Astrocyte (in vitro differentiated cells and primary cell): ENCODE measurements at regions not wholly inside any gene's neighbourhood (a gene's known extent, or its start where the extent isn't known, plus 50 kb on each side); places are given as distances from the start of the nearest gene placed in this dataset.
A peak's percentile ranks its signal among the peaks of the same experiment; 100 is the strongest.

Experiments
- DNase-seq: peaks from one replicate; pipeline ENCODE4 v3.0.0-alpha.2; 2010; ENCODE audit warnings: low read depth
- FAIRE-seq: peaks from 2 replicates; lab custom pipeline; 2011; peaks lifted over from hg19 to GRCh38; lab: Jason Lieb, UNC
- H2AFZ ChIP-seq: 2 replicates; pipeline ENCODE4 v1.6.0; 2012; ENCODE audit warnings: low read depth, low read length, inconsistent platforms
- H3K27ac ChIP-seq: 2 replicates; pipeline ENCODE4 v1.5.1; 2011; ENCODE audit warnings: low read depth, low read length, inconsistent platforms
- H3K27me3 ChIP-seq: 2 replicates; pipeline ENCODE4 v1.6.0; 2011; ENCODE audit warnings: low read length, inconsistent platforms; ENCODE audit not compliant: insufficient read depth
- H3K36me3 ChIP-seq: 2 replicates; pipeline ENCODE4 v1.5.1; 2011; ENCODE audit warnings: low read length, inconsistent platforms; ENCODE audit not compliant: insufficient read depth
- H3K4me1 ChIP-seq: 2 replicates; pipeline ENCODE4 v1.5.1; 2011; ENCODE audit warnings: low read length, inconsistent platforms; ENCODE audit not compliant: insufficient read depth
- H3K4me2 ChIP-seq: 2 replicates; pipeline ENCODE4 v1.6.0; 2012; ENCODE audit warnings: low read length, inconsistent platforms
- H3K4me3 ChIP-seq: 2 replicates; pipeline ENCODE4 v1.5.1; 2011; ENCODE audit warnings: low read depth, mild to moderate bottlenecking, low read length, inconsistent platforms; ENCODE audit not compliant: insufficient read depth
- H3K79me2 ChIP-seq: 2 replicates; pipeline ENCODE4 v1.6.0; 2012; ENCODE audit warnings: mild to moderate bottlenecking, low read length, inconsistent platforms; ENCODE audit not compliant: insufficient read depth
- H3K9ac ChIP-seq: 2 replicates; pipeline ENCODE4 v1.6.0; 2012; ENCODE audit warnings: mild to moderate bottlenecking, low read length, inconsistent platforms
- H3K9me3 ChIP-seq: 2 replicates; pipeline ENCODE4 v1.5.1; 2012; ENCODE audit warnings: low read depth, mild to moderate bottlenecking, low read length, inconsistent platforms; ENCODE audit not compliant: insufficient read depth
- H4K20me1 ChIP-seq: 2 replicates; pipeline ENCODE4 v1.6.0; 2012; ENCODE audit warnings: low read length, inconsistent platforms; ENCODE audit not compliant: insufficient read depth
- H3K27ac Mint-ChIP-seq: one replicate; pipeline ENCODE4 v1.8.0; 2021; ENCODE audit warnings: mild to moderate bottlenecking, mixed read lengths; ENCODE audit not compliant: unreplicated experiment
- H3K27me3 Mint-ChIP-seq: one replicate; pipeline ENCODE4 v1.8.0; 2021; ENCODE audit warnings: low read depth, mixed read lengths; ENCODE audit not compliant: unreplicated experiment
- H3K36me3 Mint-ChIP-seq: one replicate; pipeline ENCODE4 v1.8.0; 2021; ENCODE audit warnings: low read depth, mixed read lengths; ENCODE audit not compliant: unreplicated experiment
- H3K4me1 Mint-ChIP-seq: one replicate; pipeline ENCODE4 v1.8.0; 2021; ENCODE audit warnings: low read depth, mixed read lengths; ENCODE audit not compliant: unreplicated experiment
- H3K4me3 Mint-ChIP-seq: one replicate; pipeline ENCODE4 v1.8.0; 2021; ENCODE audit warnings: mild to moderate bottlenecking, moderate library complexity, mixed read lengths; ENCODE audit not compliant: unreplicated experiment
- H3K9me3 Mint-ChIP-seq: one replicate; pipeline ENCODE4 v1.8.0; 2021; ENCODE audit warnings: mild to moderate bottlenecking, mixed read lengths; ENCODE audit not compliant: unreplicated experiment
- EZH2 ChIP-seq: IDR thresholded peaks from 2 replicates; pipeline ENCODE4 v1.6.1; 2012; ENCODE audit warnings: mild to moderate bottlenecking, low read length, inconsistent platforms; ENCODE audit not compliant: insufficient read depth
- TF ChIP-seq, protein P1 (sequence below): IDR thresholded peaks from 2 replicates; pipeline ENCODE4 v1.5.1; 2011; ENCODE audit warnings: low read depth, mild to moderate bottlenecking, inconsistent platforms, low read length, moderate library complexity; ENCODE audit not compliant: insufficient read depth

DNA sequence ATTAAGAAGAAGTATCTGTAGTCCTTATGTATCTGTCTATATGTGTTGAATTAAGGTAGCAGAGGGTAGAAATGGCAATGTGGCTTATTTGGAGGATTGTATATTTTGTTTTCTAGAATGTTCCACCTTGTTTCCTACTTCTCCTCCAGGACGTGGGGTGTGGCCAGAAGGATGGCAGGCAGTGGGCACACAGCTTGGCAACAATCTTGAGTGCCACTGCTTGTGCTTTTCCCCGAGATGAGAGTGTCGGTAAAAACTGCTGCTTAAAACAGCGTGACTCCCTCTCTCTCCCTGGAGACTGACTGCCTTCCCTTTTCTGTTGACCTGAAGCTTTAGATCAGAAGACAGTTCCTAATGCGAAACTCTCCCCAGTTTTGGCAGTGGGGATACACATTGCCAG, 61.2 kb downstream of the FAT3 start:
- Histone ChIP-seq H3K36me3 (no peaks in the 10 kb centered on the region), H2AFZ (no peak overlapping the region), H4K20me1 (no peaks in the 10 kb centered on the region), H3K4me3 (no peak overlapping the region), H3K4me2 (no peak overlapping the region), H3K9ac (no peak overlapping the region), H3K27me3 (no peaks in the 10 kb centered on the region), H3K79me2 (no peaks in the 10 kb centered on the region), H3K27ac (no peak overlapping the region), H3K9me3 (no peaks in the 10 kb centered on the region), H3K4me1 (no peaks in the 10 kb centered on the region)
- no peak for DNase-seq
- Mint-ChIP-seq H3K4me3 (no peak overlapping the region), H3K36me3 (peaks cover 4% of the 10 kb centered on the region), H3K27ac (no peak overlapping the region), H3K4me1 (peaks cover 6% of the 10 kb centered on the region), H3K27me3 (no peaks in the 10 kb centered on the region), H3K9me3 (no peaks in the 10 kb centered on the region)
- no peak for FAIRE-seq
- no peak for TF ChIP-seq EZH2
- TF ChIP-seq, protein P1, sequence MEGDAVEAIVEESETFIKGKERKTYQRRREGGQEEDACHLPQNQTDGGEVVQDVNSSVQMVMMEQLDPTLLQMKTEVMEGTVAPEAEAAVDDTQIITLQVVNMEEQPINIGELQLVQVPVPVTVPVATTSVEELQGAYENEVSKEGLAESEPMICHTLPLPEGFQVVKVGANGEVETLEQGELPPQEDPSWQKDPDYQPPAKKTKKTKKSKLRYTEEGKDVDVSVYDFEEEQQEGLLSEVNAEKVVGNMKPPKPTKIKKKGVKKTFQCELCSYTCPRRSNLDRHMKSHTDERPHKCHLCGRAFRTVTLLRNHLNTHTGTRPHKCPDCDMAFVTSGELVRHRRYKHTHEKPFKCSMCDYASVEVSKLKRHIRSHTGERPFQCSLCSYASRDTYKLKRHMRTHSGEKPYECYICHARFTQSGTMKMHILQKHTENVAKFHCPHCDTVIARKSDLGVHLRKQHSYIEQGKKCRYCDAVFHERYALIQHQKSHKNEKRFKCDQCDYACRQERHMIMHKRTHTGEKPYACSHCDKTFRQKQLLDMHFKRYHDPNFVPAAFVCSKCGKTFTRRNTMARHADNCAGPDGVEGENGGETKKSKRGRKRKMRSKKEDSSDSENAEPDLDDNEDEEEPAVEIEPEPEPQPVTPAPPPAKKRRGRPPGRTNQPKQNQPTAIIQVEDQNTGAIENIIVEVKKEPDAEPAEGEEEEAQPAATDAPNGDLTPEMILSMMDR: no peak

DNA sequence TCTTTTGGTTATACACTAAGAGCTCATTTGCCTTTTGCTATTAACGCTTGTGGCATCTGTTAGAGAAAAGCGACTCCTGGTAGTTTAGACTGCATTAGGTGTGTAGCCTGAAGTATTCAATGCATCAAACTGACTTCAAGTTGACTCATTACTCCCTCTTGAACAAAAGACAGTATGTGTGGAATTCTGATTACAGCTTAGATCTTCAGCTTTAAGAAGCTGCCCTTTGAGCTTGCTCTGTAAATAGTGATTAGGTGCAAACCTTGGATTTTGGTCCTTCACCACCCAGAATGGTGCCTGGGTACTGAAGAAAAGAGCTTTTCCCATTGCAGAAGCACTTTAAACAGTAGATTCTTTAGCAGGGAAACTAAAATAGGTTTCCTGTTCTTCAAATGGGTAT, 62.1 kb downstream of the FAT3 start:
- Histone ChIP-seq H3K36me3 (no peaks in the 10 kb centered on the region), H2AFZ (no peak overlapping the region), H3K27me3 (no peaks in the 10 kb centered on the region), H3K27ac (no peak overlapping the region), H3K4me2 (no peak overlapping the region), H3K4me1 (no peaks in the 10 kb centered on the region), H3K4me3 (no peak overlapping the region), H4K20me1 (no peaks in the 10 kb centered on the region), H3K9me3 (no peaks in the 10 kb centered on the region), H3K79me2 (no peaks in the 10 kb centered on the region), H3K9ac (no peak overlapping the region)
- peaks cover 4% of the 10 kb centered on the region for H3K36me3 Mint-ChIP-seq
- TF ChIP-seq, protein P1: no peak
- no peak for TF ChIP-seq EZH2
- H3K4me1 Mint-ChIP-seq: peaks cover 6% of the 10 kb centered on the region
- H3K27ac Mint-ChIP-seq: no peak overlapping the region
- H3K4me3 Mint-ChIP-seq: no peak overlapping the region
- H3K9me3 Mint-ChIP-seq: no peaks in the 10 kb centered on the region
- H3K27me3 Mint-ChIP-seq: no peaks in the 10 kb centered on the region
- DNase-seq: no peak
- FAIRE-seq: no peak

DNA sequence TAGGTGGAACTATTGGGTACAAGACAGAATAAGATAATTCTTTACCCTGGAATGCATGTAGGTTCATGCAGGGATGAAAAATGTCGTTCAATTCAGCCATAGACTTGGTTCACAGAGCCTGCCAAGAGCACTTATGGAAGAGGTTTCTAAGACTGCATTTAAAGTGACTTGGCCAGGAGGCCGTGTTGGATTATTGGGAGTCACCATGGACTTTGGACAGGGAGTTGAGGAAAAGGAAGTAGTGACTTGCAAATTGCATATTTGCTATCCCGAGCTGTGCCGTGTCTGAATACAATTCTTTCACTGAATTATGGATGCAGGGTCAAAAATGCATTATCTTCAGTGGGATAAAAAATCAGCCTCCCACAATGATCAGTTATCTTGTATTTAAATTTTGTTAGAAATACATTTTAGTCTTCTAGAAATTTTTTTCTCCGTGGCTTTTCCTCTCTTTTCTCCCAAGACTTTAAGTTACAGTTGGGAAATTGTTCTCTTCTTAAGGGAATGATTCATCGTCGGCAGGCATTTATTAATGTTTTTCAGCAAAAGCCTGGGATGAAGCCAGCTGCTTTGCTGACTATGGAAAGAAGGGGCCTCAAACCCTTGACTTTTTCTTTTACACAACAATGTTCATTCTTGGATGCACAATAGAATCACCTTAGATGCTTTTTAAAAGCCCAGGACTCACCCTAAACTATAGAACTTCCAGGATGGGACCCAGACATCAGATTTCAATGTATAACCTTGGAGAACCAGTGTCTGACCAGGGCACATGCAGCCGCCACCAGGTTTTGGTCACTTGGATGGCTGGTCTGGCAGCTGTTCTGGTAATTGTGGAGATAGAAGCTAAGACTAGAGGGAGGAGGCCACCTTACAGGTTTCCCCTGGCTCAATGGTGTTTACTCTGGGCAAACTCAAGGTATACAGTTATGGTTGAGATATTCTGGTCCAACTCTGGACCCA, 70.8 kb downstream of the FAT3 start:
- no peak overlapping the region for H3K4me3 Mint-ChIP-seq
- Histone ChIP-seq H3K4me1 (peaks cover 20% of the 10 kb centered on the region), H4K20me1 (no peaks in the 10 kb centered on the region), H2AFZ (no peak overlapping the region), H3K4me3 (peak overlapping the region; percentile 34), H3K4me2 (peak overlapping the region; percentile 72), H3K27me3 (no peaks in the 10 kb centered on the region), H3K9ac (peak overlapping the region; percentile 14), H3K36me3 (no peaks in the 10 kb centered on the region), H3K9me3 (no peaks in the 10 kb centered on the region), H3K79me2 (no peaks in the 10 kb centered on the region), H3K27ac (peak overlapping the region; percentile 66)
- no peaks in the 10 kb centered on the region for H3K9me3 Mint-ChIP-seq
- FAIRE-seq (no peak), DNase-seq (peak; percentile 68)
- TF ChIP-seq EZH2: no peak
- TF ChIP-seq, protein P1: no peak
- peaks cover 9% of the 10 kb centered on the region for H3K36me3 Mint-ChIP-seq
- H3K27ac Mint-ChIP-seq: peak overlapping the region; percentile 91
- H3K27me3 Mint-ChIP-seq: no peaks in the 10 kb centered on the region
- H3K4me1 Mint-ChIP-seq: peaks cover 36% of the 10 kb centered on the region
